Epithelial cell of esophagus (primary cell): ENCODE measurements at regions not wholly inside any gene's neighbourhood (a gene's known extent, or its start where the extent isn't known, plus 50 kb on each side); places are given as distances from the start of the nearest gene placed in this dataset.

Source experiments
- DNase-seq: peaks from one replicate; pipeline ENCODE4 v3.0.0; 2010; ENCODE audit warnings: low read depth
- H3K4me3 ChIP-seq: 2 replicates; pipeline ENCODE4 v1.5.1; 2011; ENCODE audit warnings: mild to moderate bottlenecking, low read length, control low read depth
- CTCF ChIP-seq: IDR thresholded peaks from 2 replicates; pipeline ENCODE4 v1.5.1; 2011; ENCODE audit warnings: low read depth, mild to moderate bottlenecking, low read length, control low read depth, inconsistent platforms; ENCODE audit not compliant: insufficient read depth; ENCODE audit errors: missing control alignments

- DNase-seq, result no peak
- H3K4me3 ChIP-seq, result no peak overlapping the region
- no peak for TF ChIP-seq CTCF
These were observed 724.8 kb upstream of the RIOK2 start for GRCh38 chr5:97907646-97908400.

- TF ChIP-seq CTCF, result no peak
- peak; percentile 76 for DNase-seq
- no peak overlapping the region for H3K4me3 ChIP-seq
These were observed 726.5 kb upstream of the RIOK2 start for GRCh38 chr5:97909541-97909940.

- TF ChIP-seq CTCF, result no peak
- DNase-seq, result no peak
- no peak overlapping the region for H3K4me3 ChIP-seq
These were observed 731.4 kb upstream of the RIOK2 start for GRCh38 chr5:97914483-97914882.

- TF ChIP-seq CTCF, result no peak
- H3K4me3 ChIP-seq, result no peak overlapping the region
- no peak for DNase-seq
These were observed 732.1 kb upstream of the RIOK2 start for GRCh38 chr5:97915106-97915505.

- TF ChIP-seq CTCF, result no peak
- no peak overlapping the region for H3K4me3 ChIP-seq
- peak; percentile 10 for DNase-seq
These were observed 735.0 kb upstream of the RIOK2 start for GRCh38 chr5:97918057-97918456.

- TF ChIP-seq CTCF, result no peak
- no peak for DNase-seq
- no peak overlapping the region for H3K4me3 ChIP-seq
These were observed 735.6 kb upstream of the RIOK2 start for GRCh38 chr5:97918620-97919019.

- TF ChIP-seq CTCF, result no peak
- no peak for DNase-seq
- H3K4me3 ChIP-seq, result no peak overlapping the region
These were observed 736.7 kb upstream of the RIOK2 start for GRCh38 chr5:97919719-97920118.
